Keratinocyte (primary cell): ENCODE measurements at regions not wholly inside any gene's neighbourhood (a gene's known extent, or its start where the extent isn't known, plus 50 kb on each side); places are given as distances from the start of the nearest gene placed in this dataset.

Experiments
- CTCF ChIP-seq, 3 experiments: IDR thresholded peaks in 1 of 3; conservative IDR thresholded peaks in 1 of 3; optimal IDR thresholded peaks in 1 of 3; 2 replicates in 2 of 3; 3 replicates in 1 of 3; pipeline versions ENCODE3 to v1.5.1; 2011; ENCODE audit warnings: low read length in 3 of 3, mild to moderate bottlenecking in 3 of 3, moderate library complexity in 2 of 3, control low read depth in 1 of 3, inconsistent platforms in 1 of 3; ENCODE audit not compliant: insufficient read depth in 2 of 3; ENCODE audit errors: extremely low read depth in 1 of 3
- EZH2 ChIP-seq: IDR thresholded peaks from one replicate; pipeline ENCODE4 v1.6.1; 2012; ENCODE audit warnings: inconsistent platforms, mild to moderate bottlenecking, low read length, moderate library complexity

DNA sequence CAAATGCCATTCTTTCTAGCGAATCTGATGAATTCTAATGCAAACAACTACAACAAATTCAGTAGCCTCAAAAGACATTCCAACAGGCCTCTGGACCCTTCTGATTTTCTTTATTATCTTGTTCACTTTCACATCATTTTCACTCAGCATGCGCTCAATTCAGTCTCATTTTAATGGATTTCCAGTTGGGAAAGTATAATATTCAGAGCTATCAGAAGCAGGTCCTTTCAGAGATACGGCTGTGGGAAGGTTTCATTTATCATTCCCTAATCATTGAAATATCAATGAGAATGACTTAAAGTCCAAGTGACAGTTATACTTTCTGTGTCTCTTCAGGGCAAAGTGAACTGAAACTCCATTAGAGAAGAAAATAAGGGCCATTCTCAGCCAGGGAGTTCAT, 1083.7 kb upstream of the FLRT2 start:
- no peak for TF ChIP-seq CTCF (optimal IDR thresholded peaks at IDR 0.05 in 1 of 3, IDR thresholded peaks at IDR 0.05 in 1 of 3, conservative IDR thresholded peaks at IDR 0.05 in 1 of 3; ENCODE audit: extremely low read depth in 1 of 3, insufficient read depth in 2 of 3, low read length in 3 of 3)
- no peak for TF ChIP-seq EZH2
